ENCODE measurements at regions not wholly inside any gene's neighbourhood (a gene's known extent, or its start where the extent isn't known, plus 50 kb on each side); places are given as distances from the start of the nearest gene placed in this dataset.
A peak's percentile ranks its signal among the peaks of the same experiment; 100 is the strongest.

DNA sequence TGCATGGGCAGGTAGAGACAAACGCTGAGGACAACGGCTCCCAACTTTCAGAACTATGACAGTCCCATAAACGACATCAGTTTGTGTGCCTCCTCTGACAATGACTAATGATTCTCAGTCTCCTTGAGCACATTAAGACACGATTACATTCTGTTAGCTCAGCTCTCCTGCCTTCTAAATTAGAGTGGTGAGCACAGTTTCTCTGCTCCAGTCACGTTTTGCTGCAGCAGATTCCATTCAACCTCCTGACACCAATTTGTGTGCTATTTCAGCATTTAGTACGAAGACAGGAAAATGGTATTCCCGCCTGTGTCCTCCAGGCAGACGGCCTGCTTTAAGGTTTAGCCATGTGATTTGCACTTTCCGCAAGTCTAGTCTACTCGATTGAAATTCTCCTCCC lies 458.4 kb upstream of the CFAP20DC start:
- no peak overlapping the region for H3K4me3 Mint-ChIP-seq
- H3K27ac Mint-ChIP-seq, result no peak overlapping the region
- Histone ChIP-seq H3K27me3 (ENCODE audit: insufficient read depth) (no peaks in the 10 kb centered on the region), H3F3A (replicated peaks; ENCODE audit: low read depth) (no peaks in the 10 kb centered on the region), H3K4me3 (no peak overlapping the region), H3K36me3 (ENCODE audit: insufficient read depth) (no peaks in the 10 kb centered on the region; the same call in 1 of the 2 replicates), H3K4me1 (ENCODE audit: insufficient read depth) (peaks cover 5% of the 10 kb centered on the region; the same call in 1 of the 2 replicates), H3K27ac (ENCODE audit: low read depth) (no peak overlapping the region), H2AFZ (peak overlapping the region; percentile 59; the same call in 1 of the 2 replicates), H3K79me2 (replicated peaks; ENCODE audit: insufficient read depth) (no peaks in the 10 kb centered on the region), H3K9me2 (ENCODE audit: insufficient read depth) (peaks cover 7% of the 10 kb centered on the region; the same call in 1 of the 2 replicates), H3K4me2 (no peak overlapping the region), H4K20me1 (replicated peaks; ENCODE audit: insufficient read depth) (no peaks in the 10 kb centered on the region)
- ATAC-seq (no peak), DNase-seq (ENCODE audit: low spot score) (no peak)
- H3K9me3 Mint-ChIP-seq, result peaks cover 9% of the 10 kb centered on the region; the same call in 1 of the 3 replicates
- peaks cover 11% of the 10 kb centered on the region; the same call in 2 of the 3 replicates for H3K4me1 Mint-ChIP-seq
- no peaks in the 10 kb centered on the region for H3K36me3 Mint-ChIP-seq (ENCODE audit: low read depth)
- no peak for TF ChIP-seq EZH2phosphoT487 (IDR thresholded peaks at IDR 0.05; ENCODE audit: unreplicated experiment)
- TF ChIP-seq, protein P1, sequence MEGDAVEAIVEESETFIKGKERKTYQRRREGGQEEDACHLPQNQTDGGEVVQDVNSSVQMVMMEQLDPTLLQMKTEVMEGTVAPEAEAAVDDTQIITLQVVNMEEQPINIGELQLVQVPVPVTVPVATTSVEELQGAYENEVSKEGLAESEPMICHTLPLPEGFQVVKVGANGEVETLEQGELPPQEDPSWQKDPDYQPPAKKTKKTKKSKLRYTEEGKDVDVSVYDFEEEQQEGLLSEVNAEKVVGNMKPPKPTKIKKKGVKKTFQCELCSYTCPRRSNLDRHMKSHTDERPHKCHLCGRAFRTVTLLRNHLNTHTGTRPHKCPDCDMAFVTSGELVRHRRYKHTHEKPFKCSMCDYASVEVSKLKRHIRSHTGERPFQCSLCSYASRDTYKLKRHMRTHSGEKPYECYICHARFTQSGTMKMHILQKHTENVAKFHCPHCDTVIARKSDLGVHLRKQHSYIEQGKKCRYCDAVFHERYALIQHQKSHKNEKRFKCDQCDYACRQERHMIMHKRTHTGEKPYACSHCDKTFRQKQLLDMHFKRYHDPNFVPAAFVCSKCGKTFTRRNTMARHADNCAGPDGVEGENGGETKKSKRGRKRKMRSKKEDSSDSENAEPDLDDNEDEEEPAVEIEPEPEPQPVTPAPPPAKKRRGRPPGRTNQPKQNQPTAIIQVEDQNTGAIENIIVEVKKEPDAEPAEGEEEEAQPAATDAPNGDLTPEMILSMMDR (conservative IDR thresholded peaks at IDR 0.05; ENCODE audit: low read depth in 2 of 2), result no peak
- TF ChIP-seq CREB1 (CRISPR knock-in tag; IDR thresholded peaks at IDR 0.05; ENCODE audit: low read depth), result no peak
- no peak for TF ChIP-seq ZNF114 (CRISPR knock-in tag; IDR thresholded peaks at IDR 0.05)
- no peak for TF ChIP-seq POLR2AphosphoS5 (IDR thresholded peaks at IDR 0.05; ENCODE audit: low read depth)
- no peak for TF ChIP-seq NANOG (IDR thresholded peaks at IDR 0.05; ENCODE audit: borderline replicate concordance)
- no peak for TF ChIP-seq STAT1 (IDR thresholded peaks at IDR 0.05; ENCODE audit: unreplicated experiment)
- TF ChIP-seq, protein P2, sequence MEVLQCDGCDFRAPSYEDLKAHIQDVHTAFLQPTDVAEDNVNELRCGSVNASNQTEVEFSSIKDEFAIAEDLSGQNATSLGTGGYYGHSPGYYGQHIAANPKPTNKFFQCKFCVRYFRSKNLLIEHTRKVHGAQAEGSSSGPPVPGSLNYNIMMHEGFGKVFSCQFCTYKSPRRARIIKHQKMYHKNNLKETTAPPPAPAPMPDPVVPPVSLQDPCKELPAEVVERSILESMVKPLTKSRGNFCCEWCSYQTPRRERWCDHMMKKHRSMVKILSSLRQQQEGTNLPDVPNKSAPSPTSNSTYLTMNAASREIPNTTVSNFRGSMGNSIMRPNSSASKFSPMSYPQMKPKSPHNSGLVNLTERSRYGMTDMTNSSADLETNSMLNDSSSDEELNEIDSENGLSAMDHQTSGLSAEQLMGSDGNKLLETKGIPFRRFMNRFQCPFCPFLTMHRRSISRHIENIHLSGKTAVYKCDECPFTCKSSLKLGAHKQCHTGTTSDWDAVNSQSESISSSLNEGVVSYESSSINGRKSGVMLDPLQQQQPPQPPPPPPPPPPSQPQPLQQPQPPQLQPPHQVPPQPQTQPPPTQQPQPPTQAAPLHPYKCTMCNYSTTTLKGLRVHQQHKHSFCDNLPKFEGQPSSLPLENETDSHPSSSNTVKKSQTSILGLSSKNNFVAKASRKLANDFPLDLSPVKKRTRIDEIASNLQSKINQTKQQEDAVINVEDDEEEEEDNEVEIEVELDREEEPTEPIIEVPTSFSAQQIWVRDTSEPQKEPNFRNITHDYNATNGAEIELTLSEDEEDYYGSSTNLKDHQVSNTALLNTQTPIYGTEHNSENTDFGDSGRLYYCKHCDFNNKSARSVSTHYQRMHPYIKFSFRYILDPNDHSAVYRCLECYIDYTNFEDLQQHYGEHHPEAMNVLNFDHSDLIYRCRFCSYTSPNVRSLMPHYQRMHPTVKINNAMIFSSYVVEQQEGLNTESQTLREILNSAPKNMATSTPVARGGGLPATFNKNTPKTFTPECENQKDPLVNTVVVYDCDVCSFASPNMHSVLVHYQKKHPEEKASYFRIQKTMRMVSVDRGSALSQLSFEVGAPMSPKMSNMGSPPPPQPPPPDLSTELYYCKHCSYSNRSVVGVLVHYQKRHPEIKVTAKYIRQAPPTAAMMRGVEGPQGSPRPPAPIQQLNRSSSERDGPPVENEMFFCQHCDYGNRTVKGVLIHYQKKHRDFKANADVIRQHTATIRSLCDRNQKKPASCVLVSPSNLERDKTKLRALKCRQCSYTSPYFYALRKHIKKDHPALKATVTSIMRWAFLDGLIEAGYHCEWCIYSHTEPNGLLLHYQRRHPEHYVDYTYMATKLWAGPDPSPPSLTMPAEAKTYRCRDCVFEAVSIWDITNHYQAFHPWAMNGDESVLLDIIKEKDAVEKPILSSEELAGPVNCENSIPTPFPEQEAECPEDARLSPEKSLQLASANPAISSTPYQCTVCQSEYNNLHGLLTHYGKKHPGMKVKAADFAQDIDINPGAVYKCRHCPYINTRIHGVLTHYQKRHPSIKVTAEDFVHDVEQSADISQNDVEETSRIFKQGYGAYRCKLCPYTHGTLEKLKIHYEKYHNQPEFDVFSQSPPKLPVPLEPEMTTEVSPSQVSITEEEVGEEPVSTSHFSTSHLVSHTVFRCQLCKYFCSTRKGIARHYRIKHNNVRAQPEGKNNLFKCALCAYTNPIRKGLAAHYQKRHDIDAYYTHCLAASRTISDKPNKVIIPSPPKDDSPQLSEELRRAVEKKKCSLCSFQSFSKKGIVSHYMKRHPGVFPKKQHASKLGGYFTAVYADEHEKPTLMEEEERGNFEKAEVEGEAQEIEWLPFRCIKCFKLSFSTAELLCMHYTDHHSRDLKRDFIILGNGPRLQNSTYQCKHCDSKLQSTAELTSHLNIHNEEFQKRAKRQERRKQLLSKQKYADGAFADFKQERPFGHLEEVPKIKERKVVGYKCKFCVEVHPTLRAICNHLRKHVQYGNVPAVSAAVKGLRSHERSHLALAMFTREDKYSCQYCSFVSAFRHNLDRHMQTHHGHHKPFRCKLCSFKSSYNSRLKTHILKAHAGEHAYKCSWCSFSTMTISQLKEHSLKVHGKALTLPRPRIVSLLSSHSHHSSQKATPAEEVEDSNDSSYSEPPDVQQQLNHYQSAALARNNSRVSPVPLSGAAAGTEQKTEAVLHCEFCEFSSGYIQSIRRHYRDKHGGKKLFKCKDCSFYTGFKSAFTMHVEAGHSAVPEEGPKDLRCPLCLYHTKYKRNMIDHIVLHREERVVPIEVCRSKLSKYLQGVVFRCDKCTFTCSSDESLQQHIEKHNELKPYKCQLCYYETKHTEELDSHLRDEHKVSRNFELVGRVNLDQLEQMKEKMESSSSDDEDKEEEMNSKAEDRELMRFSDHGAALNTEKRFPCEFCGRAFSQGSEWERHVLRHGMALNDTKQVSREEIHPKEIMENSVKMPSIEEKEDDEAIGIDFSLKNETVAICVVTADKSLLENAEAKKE (CRISPR knock-in tag; IDR thresholded peaks at IDR 0.05), result no peak
- no peak for TF ChIP-seq EZH2 (IDR thresholded peaks at IDR 0.05; ENCODE audit: low read depth, unreplicated experiment)
- TF ChIP-seq ZNF331 (CRISPR knock-in tag; IDR thresholded peaks at IDR 0.05; ENCODE audit: low read depth), result no peak
- no peak for TF ChIP-seq JUNB (IDR thresholded peaks at IDR 0.05; ENCODE audit: unreplicated experiment)
- TF ChIP-seq ETS1 (IDR thresholded peaks at IDR 0.05), result no peak
- no peak for TF ChIP-seq REST (IDR thresholded peaks at IDR 0.05; ENCODE audit: unreplicated experiment)
- peaks cover 3% of the 10 kb centered on the region for H3K27me3 Mint-ChIP-seq (ENCODE audit: insufficient read depth, low read depth, poor library complexity)
